NCI-H2227 treated with DMSO at 0.1 percent for 48 hours (cell line): ENCODE measurements at regions not wholly inside any gene's neighbourhood (a gene's known extent, or its start where the extent isn't known, plus 50 kb on each side); places are given as distances from the start of the nearest gene placed in this dataset.

Source experiments
- DNase-seq: peaks from one replicate; lab custom pipeline; 2025; lab: John Stamatoyannopoulos, UW

DNA sequence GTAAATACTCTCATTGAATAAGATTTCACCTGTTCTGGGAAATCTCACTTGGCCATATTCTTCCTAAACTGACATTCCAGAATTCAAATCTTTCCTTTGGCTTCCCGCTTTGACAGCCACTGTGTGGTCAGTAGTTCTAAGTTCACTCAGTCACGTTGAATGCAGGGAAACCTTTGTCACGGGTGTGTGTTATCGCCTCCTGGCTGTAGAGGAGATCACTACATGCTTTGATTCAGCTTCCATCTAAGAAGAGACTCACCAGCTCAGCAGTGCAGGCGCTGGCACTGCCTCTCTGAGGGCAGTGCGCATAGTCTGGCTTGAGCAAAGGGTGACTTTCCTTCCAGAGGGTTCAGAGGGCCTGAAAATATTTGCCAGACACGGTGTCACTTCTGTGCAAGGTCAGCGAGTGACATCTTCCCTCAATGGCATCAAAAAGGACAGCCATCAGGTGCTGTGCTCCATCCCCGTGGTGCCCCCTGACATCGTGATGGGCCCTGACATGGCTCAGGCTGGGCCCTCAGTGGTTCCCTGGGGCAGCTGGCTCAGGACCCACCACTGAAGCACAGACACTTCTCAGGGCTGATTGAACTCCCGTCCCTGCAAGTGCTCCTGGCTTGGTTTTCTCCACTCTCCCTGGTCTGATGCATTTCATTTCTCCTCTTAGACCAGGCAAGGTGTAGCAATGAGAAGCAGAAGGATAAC is 635.4 kb upstream of the ARGLU1 start:
- DNase-seq: no peak

DNA sequence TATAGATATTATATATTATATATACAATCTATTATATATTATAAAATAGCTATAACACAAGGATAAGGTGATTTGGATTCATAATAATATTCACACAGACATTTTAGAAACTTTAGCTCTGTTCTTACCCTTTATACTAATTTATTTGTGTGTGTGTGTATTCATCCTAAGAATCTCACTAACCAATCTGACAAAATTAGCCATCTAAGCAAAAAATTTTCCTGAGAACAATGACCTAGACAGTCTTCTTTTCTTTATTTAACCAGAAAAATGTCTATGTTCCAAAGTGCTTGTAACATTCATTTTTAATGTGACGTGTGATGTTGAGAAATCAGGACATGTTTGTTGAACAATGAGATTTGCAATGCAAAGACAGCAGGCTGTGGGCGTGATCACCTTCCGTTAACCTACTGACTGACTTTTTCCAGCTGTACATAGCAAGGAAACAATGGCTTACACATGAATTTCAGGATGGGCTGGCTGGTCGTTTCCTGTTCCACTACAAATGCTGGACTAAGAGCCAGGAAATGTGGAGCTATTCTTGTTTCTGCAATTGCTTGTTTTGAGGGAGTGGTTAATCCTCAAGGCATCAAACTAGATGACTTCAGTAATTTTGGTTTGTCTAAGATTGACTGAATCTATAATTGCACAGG is 634.6 kb upstream of the ARGLU1 start:
- DNase-seq: no peak

DNA sequence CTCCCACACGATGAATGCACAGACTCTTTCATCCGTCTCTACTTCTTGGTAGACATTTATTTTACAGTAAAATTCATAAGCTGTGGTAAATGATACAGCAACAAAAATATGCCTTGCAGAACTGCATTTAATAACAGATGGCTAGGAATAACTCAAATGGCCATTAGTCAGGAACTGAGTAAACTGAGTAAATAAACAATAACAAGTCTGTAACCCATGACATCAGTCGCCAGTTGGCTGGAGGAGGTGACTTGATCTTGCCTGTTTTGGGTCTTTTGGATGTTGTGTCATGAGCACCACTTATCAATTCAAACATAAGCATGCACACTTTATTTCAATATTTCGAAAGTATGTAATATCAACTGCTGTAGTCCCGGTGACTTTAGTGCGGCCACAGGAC is 632.6 kb upstream of the ARGLU1 start:
- no peak for DNase-seq

DNA sequence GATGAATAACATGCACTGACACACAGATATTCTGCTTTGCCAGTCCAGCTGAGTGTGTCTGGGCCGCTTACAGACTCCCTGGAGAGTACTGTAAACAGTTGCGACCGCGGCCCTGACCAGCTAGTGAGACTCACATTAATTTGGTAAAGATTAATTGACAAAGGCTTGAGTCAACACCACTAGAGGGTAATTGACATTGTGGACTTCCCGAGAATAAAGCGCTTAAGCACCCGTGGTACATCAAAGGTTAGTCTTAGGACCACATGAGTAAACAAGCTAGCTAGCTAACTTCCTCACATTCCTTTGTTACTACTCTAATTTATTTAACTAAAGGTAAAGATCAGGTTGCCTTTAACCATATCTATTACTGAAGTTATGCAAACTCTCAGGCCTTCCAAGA is 624.4 kb upstream of the ARGLU1 start:
- DNase-seq: no peak

DNA sequence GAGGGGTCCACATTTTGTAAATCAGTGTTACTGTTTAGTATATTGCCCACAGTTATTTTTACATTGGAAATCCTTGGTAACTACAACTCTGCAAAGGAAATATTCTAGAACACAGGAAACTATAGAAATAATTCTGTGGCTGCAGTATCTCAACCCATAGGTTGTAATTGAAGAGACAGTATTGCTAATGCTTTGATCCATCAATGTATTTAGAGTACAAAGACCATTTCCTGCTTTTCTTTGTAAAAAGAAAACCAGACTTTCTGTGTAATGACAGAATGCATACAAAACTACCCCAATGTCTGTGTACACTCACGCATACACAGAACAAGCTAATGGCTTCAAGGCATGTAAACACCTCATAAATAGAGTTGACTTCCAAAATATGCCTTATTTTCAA is 622.1 kb upstream of the ARGLU1 start:
- no peak for DNase-seq

DNA sequence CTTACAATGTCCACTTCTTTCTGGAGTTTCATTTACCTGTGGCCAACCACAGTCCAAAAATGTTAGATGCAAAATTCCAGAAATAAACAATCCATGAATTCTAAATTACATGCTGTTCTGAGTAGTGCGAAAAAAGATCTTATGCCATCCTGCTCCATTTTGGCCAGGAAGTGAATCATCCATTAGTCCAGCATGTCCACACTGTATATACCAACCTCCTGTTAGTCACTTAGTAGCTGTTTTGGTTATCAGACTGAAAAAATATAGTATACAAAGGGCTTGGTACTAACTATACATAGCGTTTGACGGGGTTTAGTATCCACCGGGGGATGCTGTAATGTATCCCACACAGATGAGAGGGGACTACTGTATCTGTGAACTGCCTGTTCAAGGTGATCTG is 618.0 kb upstream of the ARGLU1 start:
- DNase-seq: no peak

DNA sequence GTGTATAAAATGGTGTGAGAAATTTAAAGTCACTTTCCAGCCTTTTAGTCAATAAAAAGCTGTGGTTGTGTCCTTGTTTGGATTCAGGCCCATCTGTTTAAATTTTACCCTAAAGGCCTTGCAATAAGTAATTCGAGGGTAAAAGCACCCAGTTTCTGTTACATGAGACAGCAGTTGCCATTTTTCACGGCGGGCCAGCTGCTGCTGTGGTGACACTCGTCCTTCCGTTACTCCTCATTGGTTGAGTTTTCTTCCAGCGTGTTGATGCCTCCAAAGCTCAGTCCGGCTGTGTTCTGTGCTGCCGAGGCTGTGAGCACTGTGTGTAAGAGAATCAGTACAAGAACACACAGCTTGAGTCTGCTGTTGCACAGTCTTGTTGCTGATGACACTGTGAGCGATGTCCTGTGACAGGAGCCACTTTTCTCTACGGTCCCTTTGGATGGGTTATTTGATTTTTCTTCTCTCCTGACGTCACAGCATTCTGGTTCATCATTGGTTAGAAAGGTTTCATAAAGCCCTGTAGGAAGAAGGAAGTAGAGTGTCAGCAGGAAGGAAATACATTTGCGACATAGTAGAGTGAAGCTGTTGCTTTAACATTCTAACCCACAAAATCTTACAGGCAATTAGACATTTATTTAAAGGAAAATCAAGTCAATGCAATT is 602.5 kb upstream of the ARGLU1 start:
- DNase-seq: no peak

DNA sequence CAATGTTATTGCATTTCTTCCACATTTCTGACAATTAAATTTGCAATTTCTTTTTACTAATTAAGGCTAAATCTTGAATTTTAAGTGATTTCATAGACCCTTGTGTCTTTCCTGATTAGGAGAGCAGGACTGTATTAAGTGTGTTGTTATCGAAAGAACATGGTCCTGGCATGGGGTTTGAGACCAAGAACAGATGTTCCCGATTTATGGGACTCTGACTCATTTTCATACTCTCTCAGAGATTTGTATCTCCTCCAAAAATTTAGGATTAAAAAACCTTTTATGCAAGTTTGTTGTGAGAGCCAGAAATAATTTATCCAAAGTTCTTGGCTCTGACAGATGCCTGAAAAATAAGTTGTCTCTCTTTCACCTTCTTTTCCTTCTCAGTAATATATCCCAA is 589.3 kb upstream of the ARGLU1 start:
- no peak for DNase-seq

DNA sequence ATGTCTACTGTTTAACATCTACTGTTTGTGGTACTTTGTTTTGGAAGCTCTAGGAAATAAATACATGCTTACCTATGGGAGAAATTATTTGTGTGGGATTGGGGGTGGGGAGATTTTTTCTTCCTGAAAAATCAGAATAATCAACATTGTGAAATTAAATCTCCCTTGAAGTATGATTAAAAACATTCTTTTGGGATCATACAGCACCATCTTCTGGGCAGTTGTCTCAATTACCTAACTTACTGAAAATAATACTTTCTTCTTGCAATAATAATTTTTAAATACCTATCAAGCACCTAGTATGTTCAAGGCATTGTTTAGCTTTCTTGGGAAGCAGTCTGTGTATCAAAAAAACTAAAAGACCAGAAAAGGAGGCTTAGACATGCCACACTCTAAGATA is 576.5 kb upstream of the ARGLU1 start:
- DNase-seq: no peak

DNA sequence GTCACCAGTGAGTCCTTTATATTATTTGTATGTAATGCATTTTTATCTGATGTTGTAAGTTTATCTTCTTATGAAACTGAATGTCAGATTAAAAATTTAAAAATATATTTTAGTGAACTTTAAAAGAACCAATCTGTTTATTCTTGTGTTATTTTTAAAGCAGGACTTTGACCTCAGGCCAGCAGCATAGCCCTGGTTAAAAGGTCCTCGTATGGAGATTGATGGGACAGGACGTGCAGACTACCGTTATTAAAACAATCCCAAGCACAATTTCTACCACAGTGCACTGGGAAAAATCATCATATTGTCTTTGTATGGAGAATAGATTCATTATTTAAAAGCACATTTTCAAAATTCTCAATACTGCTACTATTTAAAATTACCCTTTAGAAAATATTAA is 573.8 kb upstream of the ARGLU1 start:
- no peak for DNase-seq

DNA sequence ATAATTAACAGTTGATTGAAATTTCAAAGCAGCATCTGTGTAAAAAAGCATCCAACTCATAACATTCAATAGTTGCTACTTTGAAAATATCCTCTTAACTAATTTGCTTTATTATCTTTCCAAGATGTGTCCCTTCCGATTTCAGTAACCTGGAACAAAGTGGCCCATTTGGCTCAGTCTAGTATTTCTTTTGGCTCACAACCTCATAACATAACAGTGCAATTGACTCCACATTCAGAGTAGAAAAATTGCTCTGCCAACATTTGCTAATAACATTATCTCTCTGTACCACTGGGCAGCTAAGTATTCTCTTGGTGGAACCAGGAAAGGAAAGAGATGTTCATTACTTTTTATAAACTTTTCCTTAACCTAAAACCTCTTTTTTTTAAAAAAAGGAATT is 571.1 kb upstream of the ARGLU1 start:
- DNase-seq: no peak

DNA sequence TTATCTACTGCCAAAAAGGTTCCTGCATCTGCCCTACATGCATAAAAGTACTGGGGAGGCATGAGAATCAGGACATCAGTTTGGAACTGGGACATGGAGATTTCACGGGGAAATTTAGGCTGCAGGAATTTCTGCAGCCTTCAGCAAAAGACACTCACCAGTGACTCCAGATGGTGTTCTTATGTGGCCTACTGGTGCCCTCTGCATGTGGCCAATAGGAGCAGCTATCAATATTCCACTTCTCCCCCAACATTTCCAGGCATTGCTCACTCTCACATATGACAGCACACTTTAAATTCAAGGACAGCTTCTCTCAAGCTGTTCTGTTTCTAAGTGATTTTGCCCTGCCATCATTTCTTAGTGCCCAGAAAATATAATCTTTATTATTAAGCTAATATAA is 570.5 kb upstream of the ARGLU1 start:
- DNase-seq: no peak

DNA sequence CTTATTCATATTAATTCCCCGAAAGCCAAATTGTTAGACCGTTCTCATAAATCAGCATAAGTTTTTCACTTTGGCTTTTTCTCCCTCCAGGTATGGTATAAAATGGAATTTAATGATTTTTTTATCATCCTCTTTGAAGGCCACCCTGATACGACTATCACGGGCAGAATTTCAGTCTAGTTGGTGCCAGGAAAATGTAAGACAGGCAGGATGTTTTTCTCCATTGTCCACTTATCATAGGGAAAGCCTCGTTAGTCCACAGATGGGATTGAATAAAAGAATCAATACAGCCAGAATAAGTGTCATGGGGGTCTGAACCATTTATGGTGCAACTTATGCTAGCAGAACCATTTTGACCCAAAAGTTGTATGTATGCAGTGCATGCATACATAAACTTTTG is 566.0 kb upstream of the ARGLU1 start:
- no peak for DNase-seq

DNA sequence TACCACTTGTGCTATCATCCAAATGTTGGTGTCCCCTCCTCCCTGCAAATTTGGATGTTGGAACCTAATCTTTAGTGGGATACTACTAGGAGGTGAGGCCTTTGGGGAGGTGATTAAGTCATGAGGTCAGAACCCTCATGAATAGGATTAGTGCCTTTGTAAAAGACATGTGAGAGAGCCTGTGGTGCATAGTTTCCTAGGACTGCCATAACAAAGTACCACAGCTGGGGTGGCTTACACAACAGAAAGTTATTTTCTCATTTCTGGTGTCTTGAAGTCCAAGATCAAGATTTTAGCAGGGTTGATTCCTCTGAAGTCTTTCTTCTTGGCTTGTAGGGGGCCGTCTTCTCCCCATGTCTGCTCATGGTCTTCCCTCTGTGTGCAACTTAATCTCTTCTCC is 562.6 kb upstream of the ARGLU1 start:
- no peak for DNase-seq

DNA sequence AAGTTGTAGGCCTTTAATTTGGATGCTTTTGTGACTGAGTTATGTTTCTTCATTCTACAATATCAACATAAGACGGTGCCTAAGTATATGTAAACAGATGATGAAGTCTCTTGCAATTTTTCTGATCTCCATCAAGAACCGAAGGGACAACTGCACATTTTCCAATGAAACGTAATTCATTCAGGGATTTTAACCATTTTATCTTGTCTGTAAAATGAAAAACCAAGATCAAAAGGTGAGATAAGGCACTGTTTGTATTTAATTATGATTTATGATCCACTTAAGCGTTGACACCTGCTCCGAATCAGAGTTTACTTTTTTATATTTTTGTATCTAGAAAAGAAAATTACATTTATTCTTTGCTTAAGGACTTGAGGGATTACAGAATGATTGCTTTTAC is 556.8 kb upstream of the ARGLU1 start:
- no peak for DNase-seq

DNA sequence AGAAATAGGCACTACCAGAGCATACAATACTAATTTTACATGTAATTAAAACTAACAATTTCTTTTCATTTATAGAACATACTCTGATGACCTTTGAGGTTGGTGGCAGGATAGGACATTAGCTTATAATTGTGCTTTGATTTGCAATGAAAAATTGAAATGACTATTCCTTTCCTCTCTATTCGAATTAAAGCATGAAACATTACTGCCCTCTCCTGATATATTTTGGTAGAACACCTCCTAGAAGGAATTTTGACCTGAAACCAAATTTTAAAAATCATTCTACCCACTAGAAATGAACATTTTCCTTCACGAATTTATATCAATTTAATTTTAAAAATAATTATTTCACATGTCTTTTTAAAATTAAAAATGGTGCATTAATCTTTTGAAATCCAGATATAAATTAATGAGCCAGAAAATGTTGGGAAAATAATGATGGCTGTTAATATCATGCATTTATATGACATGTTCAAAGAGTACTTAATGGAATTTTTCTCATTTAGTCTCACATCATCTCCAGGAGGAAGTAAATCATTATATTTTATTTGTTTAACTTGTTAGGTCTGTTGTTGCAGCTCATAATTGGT is 556.3 kb upstream of the ARGLU1 start:
- no peak for DNase-seq

DNA sequence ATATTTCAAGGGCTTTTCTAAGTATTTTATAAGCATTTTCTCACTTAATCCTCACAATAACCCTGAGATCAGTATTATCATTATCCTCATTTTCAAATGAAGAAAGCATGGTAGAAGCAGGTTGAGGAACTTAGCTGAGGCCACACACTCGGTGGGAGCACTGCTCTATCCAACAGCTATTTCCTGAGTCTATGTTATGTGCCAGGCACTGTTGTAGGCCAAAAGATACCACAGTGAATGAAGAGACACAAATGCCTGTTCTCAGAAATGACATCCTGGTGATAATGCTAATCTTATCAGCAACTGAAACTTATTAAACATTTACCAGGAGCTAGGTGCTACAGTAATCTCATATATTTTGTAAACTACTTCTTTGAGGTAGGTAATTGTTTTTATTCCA is 553.9 kb upstream of the ARGLU1 start:
- no peak for DNase-seq

DNA sequence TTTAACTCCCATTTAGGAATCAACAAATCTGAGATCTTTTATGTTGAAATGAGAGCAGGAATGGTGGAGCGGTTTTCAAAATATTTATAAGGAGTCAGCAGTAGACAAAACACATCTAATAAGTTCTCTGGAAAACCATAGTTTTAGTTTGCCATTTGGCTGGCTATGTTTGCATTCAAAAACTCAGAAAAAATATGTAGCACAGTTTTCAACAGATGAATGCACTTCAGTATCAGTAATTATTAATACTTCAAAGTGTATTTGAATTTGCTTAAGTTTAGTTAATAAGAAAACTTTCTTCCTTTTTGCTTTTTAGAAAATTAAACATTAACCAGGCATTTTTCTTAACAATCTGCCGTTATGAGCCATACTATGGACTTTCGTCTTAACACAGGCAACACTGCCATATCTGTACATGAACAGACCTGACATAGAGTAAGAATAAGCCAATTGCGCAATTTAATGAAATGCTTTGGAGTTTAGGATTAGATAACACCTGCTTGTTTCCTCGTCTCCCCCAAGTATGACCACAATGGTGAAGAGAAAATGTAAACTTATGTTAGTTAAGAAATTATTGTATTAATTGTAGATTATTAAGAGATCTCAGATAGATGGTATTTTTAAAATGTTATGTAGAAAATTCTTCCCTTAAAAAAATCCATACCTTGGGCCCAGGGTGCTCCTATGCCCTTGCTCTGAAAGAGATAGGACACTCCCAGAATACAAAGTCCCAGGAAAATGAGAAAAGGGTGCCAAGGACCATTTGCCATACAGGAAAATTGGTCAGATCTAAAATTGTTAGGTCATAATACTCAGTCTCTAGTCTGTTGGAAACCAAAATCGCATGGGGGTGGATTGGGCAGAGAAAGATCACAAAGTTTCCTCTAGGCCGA is 552.3 kb upstream of the ARGLU1 start:
- no peak for DNase-seq

DNA sequence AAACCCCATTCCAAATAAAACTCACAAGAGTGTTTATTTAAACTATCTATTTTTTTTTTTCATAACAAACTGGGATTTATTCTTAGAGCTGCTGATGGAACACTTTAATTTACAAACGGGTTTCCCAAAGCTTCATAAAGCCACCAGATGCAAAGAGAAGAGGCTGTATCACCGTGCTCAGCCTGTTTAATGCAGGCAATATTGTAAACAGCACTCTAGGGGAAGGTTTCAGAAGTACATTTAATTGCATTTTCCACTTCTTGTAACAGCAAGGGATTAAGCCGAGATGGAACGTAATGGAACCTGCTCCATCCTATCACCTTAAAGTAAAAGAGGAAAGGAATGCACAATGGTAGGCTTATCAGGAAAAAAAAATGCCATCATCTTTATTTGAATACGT is 550.6 kb upstream of the ARGLU1 start:
- DNase-seq: no peak

DNA sequence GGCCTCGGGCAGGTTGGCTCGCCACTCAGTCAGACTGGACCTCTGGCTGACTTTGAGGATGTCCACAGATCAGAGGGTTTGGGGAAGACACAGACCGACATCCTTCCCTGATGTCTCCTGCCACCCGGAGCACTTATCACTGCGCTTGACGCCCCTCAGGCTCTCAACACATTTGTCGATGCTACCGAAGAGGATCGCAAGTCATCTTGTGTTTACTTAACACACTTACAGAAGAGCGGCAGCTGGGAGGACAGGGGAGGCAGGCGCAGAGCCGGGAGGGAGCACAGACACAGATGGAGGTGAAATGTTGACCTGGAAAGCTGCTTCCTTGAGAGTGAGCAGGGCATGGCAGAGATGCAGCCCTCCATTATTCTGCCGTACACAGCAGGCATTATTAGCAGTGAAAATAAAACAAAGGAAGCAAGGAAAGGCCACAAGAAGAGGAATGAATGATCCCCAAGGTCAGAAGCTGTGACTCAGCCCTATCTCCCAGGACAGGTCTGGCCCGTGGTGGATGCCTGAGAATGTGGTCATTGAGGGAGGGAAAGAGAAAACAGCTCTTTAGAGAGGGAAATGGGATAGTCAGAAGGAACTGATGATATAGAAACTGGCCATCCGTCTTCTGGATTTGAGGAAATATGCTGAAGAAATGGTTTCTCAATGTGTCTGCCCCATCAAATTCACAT is 549.5 kb upstream of the ARGLU1 start:
- no peak for DNase-seq

DNA sequence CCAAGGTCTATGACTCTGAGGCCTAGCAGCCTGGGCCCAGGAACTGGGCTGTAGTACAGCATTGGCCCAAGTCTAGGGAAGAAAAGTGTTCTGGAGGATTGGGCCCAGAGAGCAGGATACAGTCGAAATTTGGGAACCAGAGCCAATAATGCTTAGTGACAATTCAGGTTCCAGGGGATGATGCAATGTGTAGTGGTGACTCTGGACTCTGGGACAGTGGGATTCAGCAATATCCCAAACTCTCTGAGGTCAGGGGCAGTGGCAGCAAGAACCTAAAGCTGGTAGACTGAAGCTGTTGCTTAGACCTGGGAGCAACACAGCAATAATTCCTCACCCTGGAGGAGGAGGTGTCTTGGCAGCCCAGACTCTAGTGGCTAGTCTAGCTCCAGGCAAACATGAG is 545.5 kb upstream of the ARGLU1 start:
- no peak for DNase-seq

DNA sequence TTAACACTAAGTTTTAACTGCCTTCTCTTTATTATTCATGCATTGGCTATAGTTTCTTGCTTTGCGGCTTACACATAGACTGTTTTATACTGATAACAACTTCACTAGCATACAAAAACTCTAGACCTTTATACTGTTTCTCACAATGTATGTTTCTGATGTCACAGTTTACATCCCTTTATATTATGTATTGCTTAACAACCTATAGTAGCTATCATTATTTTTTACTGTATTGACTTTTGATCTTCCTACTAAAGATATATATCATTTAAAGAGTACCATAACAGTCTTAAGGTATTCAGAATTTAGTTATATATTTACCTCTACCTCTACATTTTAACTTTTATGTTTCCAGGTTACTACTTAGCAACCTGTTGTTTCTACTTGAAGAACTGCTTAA is 543.3 kb upstream of the ARGLU1 start:
- DNase-seq: no peak
